Natural killer cell (primary cell): ENCODE measurements at regions not wholly inside any gene's neighbourhood (a gene's known extent, or its start where the extent isn't known, plus 50 kb on each side); places are given as distances from the start of the nearest gene placed in this dataset.

ENCODE experiments used
- ATAC-seq, 3 donors: fragments of 150-1000 bp in 2 of 3; fragments of 200-7000 bp in 1 of 3; cut with Tn5 transposase; 1 replicate in 1 of 3; 2 replicates in 2 of 3; pipeline ENCODE4 v1.10.0; 2021; ENCODE audit warnings: mild to moderate bottlenecking in 2 of 3, moderate library complexity in 2 of 3
- DNase-seq, 2 donors: peaks; one replicate each; pipeline versions ENCODE4 v3.0.0 to v3.0.0-alpha.2; 2013 to 2021; ENCODE audit warnings: mixed read lengths in 1 of 2
- H3K27ac ChIP-seq: one replicate; pipeline ENCODE4 v1.5.1; 2013; ENCODE audit warnings: mild to moderate bottlenecking, low read length
- H3K27me3 ChIP-seq: one replicate; pipeline ENCODE4 v1.6.1; 2013; ENCODE audit warnings: low read length; ENCODE audit not compliant: control insufficient read depth, insufficient read depth
- H3K36me3 ChIP-seq: one replicate; pipeline ENCODE4 v1.6.1; 2013; ENCODE audit warnings: low read length; ENCODE audit not compliant: control insufficient read depth, insufficient read depth
- H3K4me1 ChIP-seq: one replicate; pipeline ENCODE4 v1.6.1; 2013; ENCODE audit warnings: low read length; ENCODE audit not compliant: control insufficient read depth, insufficient read depth
- H3K4me3 ChIP-seq: one replicate; pipeline ENCODE4 v1.5.1; 2013; ENCODE audit warnings: low read length
- H3K9me3 ChIP-seq: one replicate; pipeline ENCODE4 v1.6.1; 2013; ENCODE audit warnings: low read length; ENCODE audit not compliant: control insufficient read depth, insufficient read depth
- H3K27ac Mint-ChIP-seq, 2 donors: one replicate each; pipeline ENCODE4 v1.8.0; 2022; ENCODE audit warnings: mild to moderate bottlenecking in 2 of 2, mixed read lengths in 2 of 2, moderate library complexity in 1 of 2
- H3K27me3 Mint-ChIP-seq, 2 donors: one replicate each; pipeline ENCODE4 v1.8.0; 2022; ENCODE audit warnings: low read depth in 2 of 2, mixed read lengths in 2 of 2
- H3K36me3 Mint-ChIP-seq: one replicate; pipeline ENCODE4 v1.8.0; 2022; ENCODE audit warnings: mixed read lengths
- H3K4me1 Mint-ChIP-seq, 2 donors: one replicate each; pipeline ENCODE4 v1.8.0; 2022; ENCODE audit warnings: mixed read lengths in 2 of 2
- H3K4me3 Mint-ChIP-seq: one replicate; pipeline ENCODE4 v1.8.0; 2022; ENCODE audit warnings: mild to moderate bottlenecking, moderate library complexity, mixed read lengths
- H3K9me3 Mint-ChIP-seq, 2 donors: one replicate each; pipeline ENCODE4 v1.8.0; 2022; ENCODE audit warnings: mixed read lengths in 2 of 2
- WGBS: methylation state at CpG from one replicate; pipeline ENCODE4 v1.1.7; 2013; ENCODE audit warnings: missing lambda C conversion rate; ENCODE audit not compliant: insufficient coverage; 5-methylcytosine and 5-hydroxymethylcytosine counted together
- intact Hi-C: fragments of 100-400 bp; cut with micrococcal nuclease; formaldehyde crosslinking; loops from one replicate; pipeline ENCODE4 v1.14.2; 2022
- TF ChIP-seq, protein P1 (sequence below): fragments of 200-600 bp; IDR thresholded peaks from one replicate; pipeline ENCODE4 v1.8.0; 2022; ENCODE audit warnings: antibody characterized with exemption

DNA sequence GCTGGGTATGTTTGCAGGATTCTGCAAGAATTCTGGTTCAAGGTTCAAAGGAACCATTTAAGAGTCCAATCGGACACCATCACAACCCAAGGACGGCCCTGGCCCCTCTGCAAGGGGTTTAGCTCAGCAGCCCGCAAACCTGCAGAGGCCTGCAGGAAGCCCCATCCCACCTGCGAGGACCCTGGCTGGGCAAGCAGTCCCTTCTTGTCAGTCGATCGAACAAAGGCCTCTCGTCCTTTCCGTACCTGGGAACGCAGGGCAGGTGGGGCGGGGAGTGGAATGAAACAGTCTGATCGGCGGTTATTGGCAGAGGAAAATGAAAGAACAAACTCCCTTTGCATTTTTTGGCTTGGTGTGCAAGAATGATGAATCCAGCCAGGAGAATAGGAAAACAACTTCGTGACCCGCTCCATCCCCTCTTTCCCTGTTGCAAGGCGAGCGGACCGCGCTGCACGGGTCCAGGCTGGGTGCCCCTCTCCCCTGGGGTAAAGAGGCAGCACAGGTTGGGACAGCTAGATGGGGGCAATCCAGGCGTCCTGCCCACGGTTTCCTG is 73.7 kb downstream of the INSIG1 start:
- Histone ChIP-seq H3K27ac (no peak overlapping the region), H3K4me1 (peaks cover 35% of the 10 kb centered on the region), H3K9me3 (no peaks in the 10 kb centered on the region), H3K4me3 (no peak overlapping the region), H3K36me3 (no peaks in the 10 kb centered on the region), H3K27me3 (peaks cover 38% of the 10 kb centered on the region)
- 31% methylated on average over 21 of the region's 21 CpGs for WGBS
- no peaks in the 10 kb centered on the region for H3K9me3 Mint-ChIP-seq
- no peaks in the 10 kb centered on the region for H3K36me3 Mint-ChIP-seq
- H3K4me1 Mint-ChIP-seq = peaks cover 14 to 27% of the 10 kb centered on the region in 2 donors
- TF ChIP-seq, protein P1, sequence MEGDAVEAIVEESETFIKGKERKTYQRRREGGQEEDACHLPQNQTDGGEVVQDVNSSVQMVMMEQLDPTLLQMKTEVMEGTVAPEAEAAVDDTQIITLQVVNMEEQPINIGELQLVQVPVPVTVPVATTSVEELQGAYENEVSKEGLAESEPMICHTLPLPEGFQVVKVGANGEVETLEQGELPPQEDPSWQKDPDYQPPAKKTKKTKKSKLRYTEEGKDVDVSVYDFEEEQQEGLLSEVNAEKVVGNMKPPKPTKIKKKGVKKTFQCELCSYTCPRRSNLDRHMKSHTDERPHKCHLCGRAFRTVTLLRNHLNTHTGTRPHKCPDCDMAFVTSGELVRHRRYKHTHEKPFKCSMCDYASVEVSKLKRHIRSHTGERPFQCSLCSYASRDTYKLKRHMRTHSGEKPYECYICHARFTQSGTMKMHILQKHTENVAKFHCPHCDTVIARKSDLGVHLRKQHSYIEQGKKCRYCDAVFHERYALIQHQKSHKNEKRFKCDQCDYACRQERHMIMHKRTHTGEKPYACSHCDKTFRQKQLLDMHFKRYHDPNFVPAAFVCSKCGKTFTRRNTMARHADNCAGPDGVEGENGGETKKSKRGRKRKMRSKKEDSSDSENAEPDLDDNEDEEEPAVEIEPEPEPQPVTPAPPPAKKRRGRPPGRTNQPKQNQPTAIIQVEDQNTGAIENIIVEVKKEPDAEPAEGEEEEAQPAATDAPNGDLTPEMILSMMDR = no peak
- H3K27ac Mint-ChIP-seq = no peak overlapping the region
- intact Hi-C loops = loop anchor here (10.0 kb wide), 1 partner anchor 393 kb away; no protein-coding TSS in a partner anchor
- H3K27me3 Mint-ChIP-seq = peaks cover 37 to 55% of the 10 kb centered on the region in 2 donors
- H3K4me3 Mint-ChIP-seq = no peak overlapping the region
- DNase-seq = no peak
- ATAC-seq = no peak

DNA sequence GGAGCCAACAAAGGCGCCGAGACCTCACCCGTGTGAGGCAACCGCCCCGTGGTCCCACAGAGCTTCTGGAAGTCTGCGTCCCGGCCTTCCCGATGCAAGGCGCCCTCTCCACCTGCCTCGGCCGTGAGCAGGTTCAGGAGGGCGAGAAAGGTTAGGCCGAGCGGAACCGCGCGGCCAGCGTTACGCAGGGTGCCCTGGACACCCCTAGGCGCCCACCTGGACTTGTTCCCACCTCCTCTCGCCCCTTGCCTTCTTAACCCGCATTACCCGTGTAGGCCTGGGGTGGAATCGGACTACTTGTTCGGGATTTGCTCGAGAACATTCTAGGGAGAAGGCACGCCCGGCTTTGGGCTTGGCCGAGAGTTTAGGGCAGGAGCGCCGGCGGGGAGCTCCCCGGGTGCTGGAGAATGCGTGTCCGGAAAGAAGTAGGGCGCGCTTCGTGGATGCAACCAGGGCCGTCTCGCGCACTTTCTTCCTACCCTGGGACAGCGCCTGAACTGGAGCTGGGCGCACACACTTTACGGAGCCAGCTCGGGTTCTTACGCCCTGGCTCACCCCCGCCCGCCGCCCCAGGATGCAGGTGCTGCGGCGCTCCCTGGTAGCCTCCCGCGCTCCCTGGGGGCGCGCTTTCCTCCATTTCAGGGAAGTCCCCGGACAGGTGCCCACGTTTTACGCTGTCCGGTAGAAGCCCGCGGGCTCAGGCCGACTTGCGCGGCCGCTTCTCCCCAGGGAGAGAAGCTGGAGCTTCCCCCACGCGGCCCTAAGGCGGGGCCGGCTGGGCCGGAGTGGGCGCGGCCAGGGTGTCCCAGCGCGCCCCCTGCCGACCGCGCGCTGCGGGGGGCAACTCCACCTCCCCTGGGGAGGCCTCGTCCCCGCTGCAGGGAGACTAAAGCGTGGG is 74.5 kb downstream of the INSIG1 start:
- no peak overlapping the region for H3K4me3 Mint-ChIP-seq
- peak in 1 of 2 donors; percentile 24 for DNase-seq

DNA sequence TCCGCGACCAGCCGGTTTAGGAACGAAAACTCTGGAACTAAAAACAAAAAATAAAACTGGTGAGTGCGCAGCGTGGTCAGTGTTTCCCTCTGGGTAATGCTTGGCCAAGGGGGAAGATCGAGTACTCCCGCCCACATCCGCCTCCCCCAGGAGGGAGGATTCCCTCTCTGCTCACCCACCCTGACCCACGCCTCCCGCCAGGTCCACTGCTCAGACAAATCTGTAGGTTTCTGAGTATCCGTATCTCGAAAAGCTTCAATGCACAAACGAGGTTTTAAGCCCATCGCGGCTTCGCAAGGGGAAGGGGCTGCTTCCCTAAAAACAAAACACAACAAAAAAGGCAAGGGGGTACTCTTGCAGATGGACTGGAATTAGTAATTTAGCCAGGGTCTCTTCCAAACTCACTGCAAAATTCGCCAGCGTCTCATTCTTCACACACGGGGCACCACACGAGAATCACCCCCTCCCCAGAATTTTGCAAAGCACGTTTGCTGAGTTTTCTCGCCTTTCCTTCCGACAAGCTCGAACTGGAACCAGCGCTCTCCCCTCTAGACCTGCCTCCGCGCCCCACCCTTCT is 75.2 kb downstream of the INSIG1 start:
- ATAC-seq (no peak), DNase-seq (no peak)
- Mint-ChIP-seq H3K4me3 (peak overlapping the region; percentile 84), H3K9me3 (no peaks in the 10 kb centered on the region), H3K4me1 (peaks cover 14 to 27% of the 10 kb centered on the region in 2 donors), H3K36me3 (no peaks in the 10 kb centered on the region), H3K27ac (no peak overlapping the region), H3K27me3 (peaks cover 50 to 66% of the 10 kb centered on the region in 2 donors)
- Histone ChIP-seq H3K27ac (no peak overlapping the region), H3K9me3 (no peaks in the 10 kb centered on the region), H3K36me3 (no peaks in the 10 kb centered on the region), H3K27me3 (peaks cover 47% of the 10 kb centered on the region), H3K4me1 (peaks cover 35% of the 10 kb centered on the region), H3K4me3 (no peak overlapping the region)
- TF ChIP-seq, protein P1 = no peak
- 6% methylated on average over 27 of the region's 28 CpGs for WGBS
- intact Hi-C loops = loop anchor here (10.0 kb wide), 1 partner anchor 392 kb away; no protein-coding TSS in a partner anchor

More for the DNA sequence above, 74.5 kb downstream of the INSIG1 start:
- H3K27ac Mint-ChIP-seq = no peak overlapping the region
- Histone ChIP-seq H3K27me3 (peaks cover 41% of the 10 kb centered on the region), H3K36me3 (no peaks in the 10 kb centered on the region), H3K9me3 (no peaks in the 10 kb centered on the region), H3K27ac (no peak overlapping the region), H3K4me1 (peaks cover 35% of the 10 kb centered on the region), H3K4me3 (no peak overlapping the region)
- TF ChIP-seq, protein P1 = peak; percentile 18
- no peaks in the 10 kb centered on the region for H3K9me3 Mint-ChIP-seq
- intact Hi-C loops = loop anchor here (10.0 kb wide), 1 partner anchor 393 kb away; no protein-coding TSS in a partner anchor
- peaks cover 44 to 61% of the 10 kb centered on the region in 2 donors for H3K27me3 Mint-ChIP-seq
- 4% methylated on average over 82 of the region's 82 CpGs for WGBS
- peak in 2 of 3 donors; percentile 48 to 66 for ATAC-seq
- no peaks in the 10 kb centered on the region for H3K36me3 Mint-ChIP-seq
- peaks cover 14 to 27% of the 10 kb centered on the region in 2 donors for H3K4me1 Mint-ChIP-seq
